ENCODE measurements at regions not wholly inside any gene's neighbourhood (a gene's known extent, or its start where the extent isn't known, plus 50 kb on each side); places are given as distances from the start of the nearest gene placed in this dataset.

- DNase-seq (ENCODE audit: low read depth): no peak
These were observed 236.9 kb upstream of the SASH1 start for GRCh38 chr6:148105695-148106094.

- DNase-seq (ENCODE audit: low read depth): no peak
These were observed 234.7 kb upstream of the SASH1 start for GRCh38 chr6:148107911-148108310.

- DNase-seq (ENCODE audit: low read depth): no peak
These were observed 232.9 kb upstream of the SASH1 start for GRCh38 chr6:148109732-148110131.

- no peak for DNase-seq (ENCODE audit: low read depth)
These were observed 231.7 kb upstream of the SASH1 start for GRCh38 chr6:148110925-148111324.

- DNase-seq (ENCODE audit: low read depth): no peak
These were observed 229.8 kb upstream of the SASH1 start for GRCh38 chr6:148112851-148113319.

GRCh38 chr6:148116001-148116400 is 226.6 kb upstream of the SASH1 start:
- no peak for DNase-seq (ENCODE audit: low read depth)

GRCh38 chr6:148118244-148118643 is 224.4 kb upstream of the SASH1 start:
- DNase-seq (ENCODE audit: low read depth): no peak

- DNase-seq (ENCODE audit: low read depth): no peak
These were observed 214.5 kb upstream of the SASH1 start for GRCh38 chr6:148128014-148128730.

- no peak for DNase-seq (ENCODE audit: low read depth)
These were observed 208.0 kb upstream of the SASH1 start for GRCh38 chr6:148134592-148134991.

- no peak for DNase-seq (ENCODE audit: low read depth)
These were observed 206.1 kb upstream of the SASH1 start for GRCh38 chr6:148136586-148136985.

- no peak for DNase-seq (ENCODE audit: low read depth)
These were observed 205.0 kb upstream of the SASH1 start for GRCh38 chr6:148137652-148138051.

- no peak for DNase-seq (ENCODE audit: low read depth)
These were observed 204.1 kb upstream of the SASH1 start for GRCh38 chr6:148138573-148138972.

- DNase-seq (ENCODE audit: low read depth): no peak
These were observed 201.7 kb upstream of the SASH1 start for GRCh38 chr6:148140772-148141557.

GRCh38 chr6:148142821-148143220 is 199.8 kb upstream of the SASH1 start:
- no peak for DNase-seq (ENCODE audit: low read depth)

GRCh38 chr6:148143771-148144170 is 198.9 kb upstream of the SASH1 start:
- DNase-seq (ENCODE audit: low read depth): no peak

GRCh38 chr6:148144917-148145521 is 197.6 kb upstream of the SASH1 start:
- peak; percentile 35 for DNase-seq (ENCODE audit: low read depth)

GRCh38 chr6:148146717-148147462 is 195.7 kb upstream of the SASH1 start:
- DNase-seq (ENCODE audit: low read depth): peak; percentile 9

GRCh38 chr6:148147463-148147830 is 195.2 kb upstream of the SASH1 start:
- DNase-seq (ENCODE audit: low read depth): no peak

GRCh38 chr6:148151896-148152643 is 190.6 kb upstream of the SASH1 start:
- DNase-seq (ENCODE audit: low read depth): no peak

GRCh38 chr6:148154668-148155067 is 188.0 kb upstream of the SASH1 start:
- DNase-seq (ENCODE audit: low read depth): no peak

- DNase-seq (ENCODE audit: low read depth): no peak
These were observed 187.3 kb upstream of the SASH1 start for GRCh38 chr6:148155293-148155692.

- no peak for DNase-seq (ENCODE audit: low read depth)
These were observed 184.8 kb upstream of the SASH1 start for GRCh38 chr6:148157841-148158240.

All from non-pigmented ciliary epithelial cell (primary cell).